HG02981 (cell line): ENCODE measurements at regions not wholly inside any gene's neighbourhood (a gene's known extent, or its start where the extent isn't known, plus 50 kb on each side); places are given as distances from the start of the nearest gene placed in this dataset.

Experiments
- ATAC-seq: cut with Tn5 transposase; IDR thresholded peaks from one replicate; pipeline ENCODE4 v1.9.1; 2021; ENCODE audit warnings: mild to moderate bottlenecking, moderate library complexity; ENCODE audit not compliant: unreplicated experiment

DNA sequence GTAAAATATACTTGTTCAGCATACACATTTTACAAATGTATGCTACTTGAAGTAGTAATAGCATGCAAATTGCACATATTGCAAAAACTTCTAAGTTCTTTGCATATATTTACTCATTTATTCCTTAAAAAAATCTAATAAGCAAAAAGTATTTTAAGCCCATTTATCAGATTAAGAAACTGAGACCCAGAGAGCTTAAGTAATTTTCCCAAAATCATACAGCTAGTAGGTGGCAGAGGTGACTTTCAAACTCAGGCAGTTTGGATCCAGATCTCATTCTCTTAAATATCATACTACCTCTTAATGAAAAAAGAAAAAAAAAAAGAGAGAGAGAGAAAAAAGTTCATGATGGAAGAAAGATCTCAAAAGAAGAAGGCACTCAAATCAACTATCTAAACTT, 157.9 kb downstream of the RPS12 start:
- no peak for ATAC-seq

DNA sequence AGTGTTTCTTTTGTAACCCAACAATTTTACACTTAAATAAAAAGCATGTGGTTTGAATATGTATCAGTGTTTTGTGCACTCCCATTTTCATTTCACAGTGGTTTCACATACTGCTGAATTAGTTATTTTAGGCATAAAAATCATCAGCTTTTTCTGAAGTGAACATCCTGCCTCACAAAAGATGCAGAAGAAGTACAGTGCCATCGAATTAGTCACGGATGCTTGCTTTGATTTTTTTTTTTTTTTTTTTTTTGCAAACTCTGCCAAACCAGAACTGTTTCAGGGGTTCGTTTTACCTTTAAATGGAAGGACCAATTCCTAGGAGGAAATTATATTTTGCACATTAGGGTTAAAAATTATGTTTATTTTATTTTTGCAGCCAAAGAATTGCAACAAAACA, 158.6 kb downstream of the RPS12 start:
- no peak for ATAC-seq

DNA sequence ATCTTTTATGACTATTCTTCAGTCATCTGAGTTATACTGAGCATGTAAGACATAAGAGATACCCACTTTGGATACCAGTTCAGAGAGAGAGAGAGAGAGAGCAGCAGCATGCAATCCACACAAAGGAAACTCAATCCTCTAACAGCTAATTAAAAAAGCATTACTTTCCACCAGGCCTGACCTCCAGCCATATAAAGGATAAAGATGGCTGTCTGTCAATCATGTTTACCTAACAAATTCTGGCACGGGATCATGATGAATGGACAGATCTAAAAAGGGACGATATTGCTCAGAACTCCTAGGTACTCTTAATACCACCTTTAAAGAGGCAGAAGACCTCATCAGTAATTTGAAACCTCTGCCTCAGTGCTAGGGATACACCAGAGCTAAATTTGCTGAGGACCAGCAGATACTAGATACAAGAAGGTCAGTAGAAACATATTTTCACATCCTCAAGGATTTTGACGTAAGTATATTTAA, 159.2 kb downstream of the RPS12 start:
- ATAC-seq = no peak

DNA sequence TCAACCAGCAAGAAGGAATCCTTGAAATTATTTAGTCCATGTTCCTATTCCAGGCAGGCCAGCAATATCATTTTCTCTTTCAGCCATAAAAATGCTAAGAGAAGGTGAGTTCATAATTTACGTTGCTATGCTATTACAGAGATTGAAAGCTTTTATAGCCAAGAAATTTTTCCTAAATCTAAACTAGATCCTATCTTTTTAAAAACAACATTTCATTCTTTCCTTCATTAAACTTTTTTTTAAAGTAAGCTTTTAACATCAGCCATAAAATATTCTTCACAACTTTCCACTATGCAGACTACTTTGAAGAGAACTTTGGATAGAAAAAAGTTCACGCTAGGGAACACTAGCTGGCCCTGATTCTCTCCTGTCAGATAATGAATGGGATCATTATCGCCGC, 159.8 kb downstream of the RPS12 start:
- no peak for ATAC-seq

DNA sequence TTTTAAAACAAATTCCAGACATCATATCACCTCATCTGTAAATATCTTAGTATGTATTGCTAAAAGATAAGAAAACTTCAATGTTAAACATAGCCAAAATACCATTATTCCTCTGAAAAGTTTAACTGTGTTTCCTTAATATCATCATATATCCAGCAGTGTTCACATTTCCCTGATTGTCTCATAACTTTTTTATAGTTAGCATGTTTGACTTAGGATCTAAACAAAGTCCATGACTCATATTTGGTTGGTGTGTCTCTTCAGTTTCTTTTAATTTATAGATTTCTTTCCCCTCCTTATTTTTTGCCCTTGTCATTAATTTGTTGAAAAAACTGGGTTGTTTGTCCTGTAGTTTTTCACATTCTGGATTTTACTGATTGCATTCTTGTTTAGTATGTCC, 163.0 kb downstream of the RPS12 start:
- no peak for ATAC-seq

DNA sequence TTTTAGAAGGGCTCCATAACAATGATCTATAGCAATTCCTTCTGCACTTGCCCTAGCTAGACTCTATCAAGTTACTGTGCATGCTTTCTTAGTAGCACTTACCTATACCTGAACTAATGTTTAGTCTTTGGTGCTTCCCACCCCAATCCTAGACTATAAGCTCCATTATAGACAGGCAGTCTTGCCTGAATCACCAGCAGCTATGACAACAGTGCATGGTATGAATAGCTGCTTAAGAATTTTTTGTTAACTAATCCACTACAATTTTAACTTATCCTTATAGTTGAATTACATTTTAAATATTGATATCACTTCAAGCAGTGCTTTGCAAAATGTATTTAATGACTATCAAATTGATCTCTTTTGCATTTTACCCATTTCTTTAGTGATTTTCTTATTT, 164.3 kb downstream of the RPS12 start:
- no peak for ATAC-seq

DNA sequence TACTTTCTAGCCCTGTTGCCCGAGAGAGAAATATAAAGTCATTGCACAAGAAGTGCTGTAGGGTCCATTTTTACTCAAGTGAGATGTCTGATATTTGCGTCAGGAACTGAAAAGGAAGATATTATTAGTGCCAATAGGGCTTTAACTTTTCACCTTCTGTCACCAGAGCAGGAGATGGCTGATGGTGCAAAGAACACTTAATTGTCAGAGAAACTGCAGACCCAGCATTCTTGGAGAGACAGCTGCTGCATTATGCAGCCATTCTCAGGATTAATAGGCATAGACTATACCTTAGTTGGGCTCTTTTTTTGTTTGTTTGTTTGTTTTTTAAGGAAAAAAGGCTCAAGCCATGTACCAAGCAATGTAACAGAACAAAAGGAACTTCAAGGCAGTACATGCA, 179.4 kb downstream of the RPS12 start:
- no peak for ATAC-seq

DNA sequence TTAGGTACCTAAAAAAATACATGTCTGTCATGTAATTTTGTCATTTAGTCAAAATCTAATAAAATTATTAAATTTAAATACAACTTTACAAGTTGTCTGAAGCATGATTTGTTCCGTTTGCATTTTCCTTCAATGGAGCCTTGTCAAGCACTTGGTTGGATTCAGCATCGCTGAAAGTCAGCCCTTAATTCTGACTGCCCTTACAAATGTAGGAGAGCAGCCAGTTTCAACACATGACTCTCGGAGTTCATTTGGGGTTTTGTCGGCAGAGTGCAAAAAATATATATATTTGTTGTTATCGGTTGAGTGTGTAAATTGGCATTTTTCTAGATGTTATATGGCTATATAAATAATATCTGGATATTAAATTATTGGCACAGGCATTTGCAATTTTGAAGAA, 180.6 kb downstream of the RPS12 start:
- ATAC-seq = no peak

DNA sequence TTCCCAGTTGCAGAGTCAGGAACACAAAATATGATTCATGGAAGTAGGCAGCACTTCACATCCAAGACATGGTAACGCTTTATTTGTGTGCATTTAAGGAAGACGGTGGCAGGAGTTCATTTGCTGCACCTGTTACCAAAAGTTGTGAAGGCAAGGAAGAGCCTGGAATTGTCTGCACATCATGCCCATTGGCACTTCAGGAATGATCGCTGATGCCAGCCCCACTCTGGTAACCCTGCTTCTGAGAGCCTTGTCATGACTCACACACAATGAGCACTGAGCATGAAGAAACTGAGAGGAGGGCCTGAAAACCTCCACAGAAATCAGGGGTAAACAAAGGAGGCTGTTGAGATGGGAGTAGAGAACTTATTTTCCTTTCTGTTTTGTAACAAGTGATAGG, 181.1 kb downstream of the RPS12 start:
- no peak for ATAC-seq

DNA sequence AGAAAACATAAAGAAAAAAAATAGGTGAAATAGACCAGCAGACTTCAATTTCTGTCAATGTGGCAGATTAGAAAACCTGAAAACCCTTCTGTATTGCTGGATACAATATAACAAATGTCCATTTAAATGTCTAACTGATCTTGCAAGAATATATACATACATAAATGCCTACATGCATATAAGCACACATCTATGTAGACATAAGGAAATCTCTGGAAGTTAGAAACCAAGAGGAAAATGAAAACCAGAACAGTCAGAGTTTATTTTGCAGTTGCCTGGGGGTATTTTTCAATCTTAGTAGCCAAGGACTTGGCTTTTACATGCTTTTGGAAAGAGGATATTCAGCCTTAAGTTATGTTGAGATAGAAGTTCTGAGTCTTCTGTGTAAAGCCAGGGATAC, 184.0 kb downstream of the RPS12 start:
- no peak for ATAC-seq

DNA sequence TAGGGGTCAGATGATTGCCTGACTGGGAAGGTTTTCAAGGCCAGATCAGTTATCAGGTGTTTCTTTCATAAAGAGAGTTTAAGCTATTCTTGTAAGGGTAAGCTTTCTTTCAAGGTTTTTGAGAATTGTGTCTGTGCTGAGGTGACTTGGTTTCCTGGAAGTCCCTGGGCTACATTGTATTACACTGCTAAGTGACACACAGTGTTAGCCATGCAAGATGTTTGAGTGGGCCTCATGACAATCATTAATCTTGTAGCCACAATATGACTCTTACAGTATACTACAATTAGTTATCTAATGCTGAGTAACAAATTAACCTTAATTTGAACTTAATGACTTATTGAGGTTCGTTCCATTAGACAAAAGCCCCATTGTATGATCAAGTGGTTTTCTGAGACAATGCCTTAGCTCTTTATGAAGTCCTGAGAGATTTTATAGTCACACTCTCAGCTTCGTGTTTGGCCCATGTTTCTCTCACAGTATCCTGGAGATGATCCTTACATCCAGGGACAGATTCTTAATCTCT, 186.7 kb downstream of the RPS12 start:
- ATAC-seq = no peak

DNA sequence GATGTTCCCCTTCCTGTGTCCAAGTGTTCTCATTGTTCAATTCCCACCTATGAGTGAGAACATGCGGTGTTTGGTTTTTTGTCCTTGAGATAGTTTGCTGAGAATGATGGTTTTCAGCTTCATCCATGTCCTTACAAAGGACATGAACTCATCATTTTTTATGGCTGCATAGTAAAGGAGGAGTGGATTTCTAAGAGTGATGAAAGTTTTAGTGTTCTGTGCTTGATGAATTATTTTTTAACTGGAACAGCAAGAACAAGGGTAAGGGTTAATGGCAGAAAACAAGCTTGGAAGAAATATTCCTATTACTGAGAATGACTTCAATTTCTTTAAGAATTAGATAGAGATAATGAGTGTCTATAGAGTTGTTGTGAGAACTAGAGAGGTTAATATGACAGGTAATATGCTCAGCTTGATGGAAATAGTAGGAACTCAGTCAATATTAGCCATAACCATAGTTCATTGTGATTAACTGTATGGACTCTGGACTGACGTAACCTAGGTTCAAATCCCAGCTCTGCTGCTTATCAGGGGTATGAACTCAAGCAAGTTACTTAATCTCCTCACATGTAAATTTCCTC, 190.0 kb downstream of the RPS12 start:
- ATAC-seq = no peak

DNA sequence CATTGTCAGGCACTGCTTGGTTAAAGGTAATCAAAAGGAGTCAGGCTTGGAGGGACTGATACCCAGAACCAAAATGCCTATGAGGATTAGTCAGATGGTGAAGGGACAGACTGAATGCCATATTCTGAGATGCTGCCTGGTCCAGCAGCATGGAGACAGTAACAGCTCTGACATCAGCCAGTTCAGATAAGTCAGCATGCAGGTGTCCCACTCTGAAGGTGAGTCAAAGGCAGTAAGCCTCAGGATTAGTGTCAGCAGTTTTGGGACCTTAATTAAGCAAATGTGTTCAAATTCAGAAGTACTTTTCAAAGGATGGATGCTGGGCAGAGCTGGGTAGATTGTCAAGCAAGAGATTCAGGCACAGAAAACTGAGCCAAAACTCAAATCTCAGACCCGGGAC, 198.4 kb downstream of the RPS12 start:
- no peak for ATAC-seq

DNA sequence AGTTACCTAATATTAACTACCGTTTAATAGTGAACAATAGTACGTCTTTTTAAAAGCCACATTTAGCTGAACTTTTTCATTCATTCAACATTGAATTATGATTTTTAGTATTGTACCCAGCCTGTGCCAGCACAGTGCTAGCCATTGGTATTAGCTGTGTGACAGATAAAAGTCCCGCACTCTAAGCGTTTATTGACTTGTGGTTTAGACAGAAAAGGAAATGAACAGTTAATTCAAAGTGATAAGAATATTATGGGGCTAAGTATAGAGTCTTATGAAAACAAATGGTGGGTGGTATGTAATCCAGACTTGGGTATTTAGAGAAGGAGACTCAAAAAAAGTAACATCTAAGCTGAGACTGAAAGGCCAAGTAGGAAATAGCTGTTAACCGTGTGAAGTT, 202.3 kb downstream of the RPS12 start:
- ATAC-seq = no peak

DNA sequence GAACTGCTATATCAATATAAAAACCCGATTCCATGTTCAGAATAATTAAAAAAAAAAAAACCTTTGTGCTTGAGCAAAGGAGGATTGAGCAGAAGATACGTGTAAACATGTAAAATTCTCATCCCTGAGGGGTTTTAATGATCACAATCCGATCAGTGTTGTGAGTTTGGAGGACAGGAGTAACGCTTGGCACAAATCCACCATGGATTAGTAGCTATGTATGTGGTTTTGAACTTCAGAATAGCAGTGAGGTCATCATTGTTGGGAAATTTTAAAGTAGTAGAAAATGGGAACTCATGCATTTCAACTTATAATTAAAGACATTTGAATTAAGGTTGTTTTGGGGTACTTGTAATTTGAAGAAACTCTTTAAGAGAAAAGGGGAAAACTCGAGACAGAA, 203.2 kb downstream of the RPS12 start:
- ATAC-seq = no peak

DNA sequence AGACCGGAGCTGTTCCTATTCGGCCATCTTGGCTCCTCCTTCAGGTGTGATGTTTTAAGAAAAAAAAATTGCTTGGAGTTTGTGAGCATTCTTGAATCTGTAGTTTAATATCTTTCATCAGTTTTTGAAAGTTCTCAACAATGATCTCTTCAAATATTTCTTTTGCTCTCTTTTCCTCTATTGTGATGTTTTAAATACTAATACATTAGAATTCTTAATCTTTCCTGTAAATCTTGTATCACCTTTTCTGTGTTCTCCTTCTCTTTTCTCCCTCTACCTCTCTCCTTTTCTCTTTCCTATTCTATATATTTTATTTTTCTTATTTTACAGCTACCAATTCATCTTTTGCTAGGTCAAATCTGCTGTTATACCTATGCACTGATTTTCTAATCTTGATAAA, 212.3 kb downstream of the RPS12 start:
- no peak for ATAC-seq

DNA sequence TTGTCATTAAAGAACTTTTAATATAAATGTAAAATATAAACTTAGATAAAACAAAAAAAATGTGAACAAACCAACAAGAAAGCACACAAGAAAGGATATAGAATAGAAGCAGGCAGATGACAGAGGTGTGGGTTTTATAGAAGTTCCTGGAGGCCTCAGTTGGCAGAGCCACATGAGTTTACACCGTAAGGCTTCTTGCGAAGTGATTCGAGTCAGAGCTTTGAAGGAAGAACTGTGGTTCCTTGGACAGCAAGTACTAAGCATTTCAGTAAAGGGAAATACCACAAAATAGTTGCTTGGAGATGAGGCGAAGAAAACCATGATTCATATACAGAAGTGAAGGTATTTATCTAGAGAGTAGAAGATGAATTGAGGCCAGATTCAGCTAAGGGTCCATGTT, 207.9 kb upstream of the EYA4 start:
- no peak for ATAC-seq

DNA sequence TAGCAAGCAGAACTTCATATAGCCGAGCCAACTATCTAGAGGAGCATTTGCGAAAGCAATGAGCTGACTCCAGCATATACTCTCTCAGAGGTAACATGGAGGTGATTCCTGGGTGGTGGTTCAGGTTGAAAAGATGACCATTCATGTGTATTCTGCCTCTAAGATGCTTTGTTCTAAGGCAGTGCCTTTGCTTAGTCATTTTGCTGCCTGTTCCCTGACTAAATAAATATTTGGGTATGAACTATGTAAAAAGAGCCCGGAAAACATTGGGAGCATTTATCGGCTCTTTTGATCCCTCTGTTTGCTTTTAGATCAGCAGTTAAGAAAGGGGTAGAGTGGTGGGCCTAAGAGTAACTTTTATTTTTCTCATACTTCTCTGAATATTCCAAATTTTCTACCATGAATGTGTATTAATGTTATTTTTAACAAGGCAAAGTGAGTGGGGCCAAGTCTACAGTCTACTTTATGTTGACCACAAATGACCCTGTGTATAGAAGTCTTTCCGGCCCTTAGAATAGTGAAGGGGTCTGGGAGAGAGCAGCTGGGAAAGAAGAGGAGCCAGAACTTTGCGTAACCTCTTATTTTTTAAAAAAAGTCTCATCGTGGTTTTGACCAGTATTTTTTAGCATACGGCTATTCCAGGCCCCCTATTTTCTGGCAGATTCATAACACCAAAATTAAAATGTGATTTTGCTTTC, 206.5 kb upstream of the EYA4 start:
- no peak for ATAC-seq

DNA sequence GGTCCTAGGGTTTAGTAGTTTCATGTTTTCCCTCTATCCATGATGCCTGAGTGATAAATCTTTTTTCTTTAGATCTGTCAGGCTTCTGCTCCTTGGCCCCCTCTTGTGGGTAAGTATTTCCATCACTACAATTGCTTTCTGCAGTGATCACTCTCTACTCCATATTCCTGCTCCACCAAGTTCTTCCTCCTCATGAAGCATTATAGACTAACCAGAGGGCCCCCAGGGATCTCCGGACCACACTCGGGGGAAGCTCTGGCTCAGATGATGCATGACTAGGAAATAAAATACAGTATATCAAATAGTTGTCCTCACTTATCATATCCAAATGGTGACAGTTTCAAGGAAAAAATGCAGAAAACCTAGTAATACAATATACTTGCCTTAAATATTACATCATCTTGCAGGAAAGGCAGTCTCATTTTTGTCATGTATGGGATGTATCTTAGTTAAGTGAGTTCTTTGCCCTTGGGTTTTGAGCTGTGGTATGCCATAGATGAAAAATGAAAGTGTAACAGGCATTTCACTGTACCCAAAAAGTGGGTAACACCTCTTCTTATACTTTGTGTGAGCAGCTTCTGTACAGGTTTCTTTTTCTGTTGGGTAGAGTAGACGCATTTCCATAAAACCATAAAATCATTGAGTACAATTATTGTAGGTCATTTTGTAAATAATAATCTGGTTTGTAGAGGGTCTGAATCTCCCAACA, 200.9 kb upstream of the EYA4 start:
- no peak for ATAC-seq

DNA sequence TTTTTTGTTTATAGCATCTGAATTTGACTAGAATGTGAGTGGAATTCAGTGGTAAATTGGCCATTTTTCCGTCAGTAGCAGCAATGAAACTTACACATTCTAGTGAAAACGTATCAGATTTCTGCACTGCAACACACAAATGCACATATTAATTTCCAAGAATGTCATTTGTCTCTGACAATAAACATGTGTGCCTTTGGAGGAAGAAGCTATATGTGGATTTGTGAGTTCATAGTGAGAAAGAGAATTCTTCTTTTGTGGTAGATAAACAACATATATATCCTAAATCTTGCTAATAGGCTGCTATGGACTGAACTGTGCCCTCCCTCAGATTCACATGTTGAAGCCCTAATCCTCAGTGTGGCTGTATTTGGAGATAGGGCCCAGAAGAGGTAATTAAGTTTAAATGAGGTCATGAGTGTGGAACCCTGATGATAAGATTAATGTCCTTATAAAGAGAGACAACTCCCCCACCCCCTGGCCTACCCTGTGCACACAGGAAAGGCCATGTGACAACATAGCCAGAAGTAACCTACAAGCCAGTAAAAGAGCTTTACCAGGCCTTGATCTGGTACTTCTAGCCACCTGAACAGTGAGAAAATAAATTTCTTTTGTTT, 200.2 kb upstream of the EYA4 start:
- ATAC-seq = no peak

DNA sequence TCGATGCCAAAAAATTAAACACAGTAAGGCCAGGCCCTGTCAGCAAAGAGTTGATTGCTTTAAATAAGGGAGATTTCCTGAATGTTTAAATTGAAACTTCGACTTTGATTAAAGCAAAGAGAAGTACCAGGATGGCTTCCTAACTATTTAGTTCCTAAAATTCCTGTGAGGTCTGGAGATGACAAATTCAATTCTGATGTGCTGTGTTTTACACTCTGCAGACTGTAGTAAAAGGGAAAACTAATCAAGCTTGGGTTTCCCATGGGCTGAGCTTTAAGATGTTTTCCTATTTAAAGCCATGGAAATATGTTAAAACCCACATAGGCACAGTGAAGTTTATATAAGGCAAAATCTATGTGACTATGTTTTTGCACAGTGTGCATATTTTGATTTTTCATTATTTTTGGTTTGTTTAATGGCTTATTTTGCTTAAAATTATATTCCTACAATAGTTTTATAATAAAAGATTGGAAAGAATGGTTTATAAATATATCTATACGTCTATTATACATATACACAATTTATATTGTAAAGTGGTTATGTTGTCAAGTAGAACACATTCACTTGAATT, 198.5 kb upstream of the EYA4 start:
- ATAC-seq = no peak
